ENCODE measurements at regions not wholly inside any gene's neighbourhood (a gene's known extent, or its start where the extent isn't known, plus 50 kb on each side); places are given as distances from the start of the nearest gene placed in this dataset.

- TF ChIP-seq CTCF (IDR thresholded peaks at IDR 0.05) = no peak
- Mint-ChIP-seq H3K4me1 (peaks cover 6% of the 10 kb centered on the region), H3K27me3 (ENCODE audit: low read depth, poor library complexity) (peaks cover 10% of the 10 kb centered on the region), H3K27ac (no peak overlapping the region), H3K9me3 (no peaks in the 10 kb centered on the region), H3K4me3 (no peak overlapping the region), H3K36me3 (ENCODE audit: low read depth) (no peaks in the 10 kb centered on the region)
- DNase-seq = no peak
These were observed 375.7 kb downstream of the IRX2 start for GRCh38 chr5:2375757-2376250.

- H3K9me3 Mint-ChIP-seq = no peaks in the 10 kb centered on the region
- no peaks in the 10 kb centered on the region for H3K36me3 Mint-ChIP-seq (ENCODE audit: low read depth)
- TF ChIP-seq CTCF (IDR thresholded peaks at IDR 0.05) = no peak
- no peak for DNase-seq
- H3K27me3 Mint-ChIP-seq (ENCODE audit: low read depth, poor library complexity) = peaks cover 10% of the 10 kb centered on the region
- H3K4me1 Mint-ChIP-seq = peaks cover 6% of the 10 kb centered on the region
- H3K27ac Mint-ChIP-seq = no peak overlapping the region
- H3K4me3 Mint-ChIP-seq = no peak overlapping the region
These were observed 376.2 kb downstream of the IRX2 start for GRCh38 chr5:2375291-2375690.

- H3K4me3 Mint-ChIP-seq = no peak overlapping the region
- TF ChIP-seq CTCF (IDR thresholded peaks at IDR 0.05) = no peak
- DNase-seq = no peak
These were observed 376.8 kb downstream of the IRX2 start for GRCh38 chr5:2374703-2375102.

GRCh38 chr5:2373631-2374030 is 377.8 kb downstream of the IRX2 start:
- Mint-ChIP-seq H3K9me3 (no peaks in the 10 kb centered on the region), H3K4me3 (no peak overlapping the region), H3K4me1 (peaks cover 6% of the 10 kb centered on the region), H3K27ac (no peak overlapping the region), H3K27me3 (ENCODE audit: low read depth, poor library complexity) (peaks cover 8% of the 10 kb centered on the region), H3K36me3 (ENCODE audit: low read depth) (no peaks in the 10 kb centered on the region)
- TF ChIP-seq CTCF (IDR thresholded peaks at IDR 0.05) = no peak
- no peak for DNase-seq

More at GRCh38 chr5:2374703-2375102, 376.8 kb downstream of the IRX2 start:
- Mint-ChIP-seq H3K4me1 (peaks cover 6% of the 10 kb centered on the region), H3K27ac (no peak overlapping the region), H3K36me3 (ENCODE audit: low read depth) (no peaks in the 10 kb centered on the region), H3K9me3 (no peaks in the 10 kb centered on the region), H3K27me3 (ENCODE audit: low read depth, poor library complexity) (peaks cover 10% of the 10 kb centered on the region)

GRCh38 chr5:2371419-2371710 is 380.1 kb downstream of the IRX2 start:
- peaks cover 7% of the 10 kb centered on the region for H3K27me3 Mint-ChIP-seq (ENCODE audit: low read depth, poor library complexity)
- no peak overlapping the region for H3K27ac Mint-ChIP-seq
- no peaks in the 10 kb centered on the region for H3K36me3 Mint-ChIP-seq (ENCODE audit: low read depth)
- no peaks in the 10 kb centered on the region for H3K9me3 Mint-ChIP-seq
- no peak for DNase-seq
- no peak overlapping the region for H3K4me3 Mint-ChIP-seq
- no peak for TF ChIP-seq CTCF (IDR thresholded peaks at IDR 0.05)
- peaks cover 6% of the 10 kb centered on the region for H3K4me1 Mint-ChIP-seq

GRCh38 chr5:2370626-2371418 is 380.7 kb downstream of the IRX2 start:
- Mint-ChIP-seq H3K4me1 (peaks cover 6% of the 10 kb centered on the region), H3K9me3 (peaks cover 3% of the 10 kb centered on the region), H3K27me3 (ENCODE audit: low read depth, poor library complexity) (peaks cover 7% of the 10 kb centered on the region), H3K4me3 (no peak overlapping the region), H3K36me3 (ENCODE audit: low read depth) (no peaks in the 10 kb centered on the region), H3K27ac (no peak overlapping the region)
- TF ChIP-seq CTCF (IDR thresholded peaks at IDR 0.05) = no peak
- no peak for DNase-seq
